H4 (cell line): ENCODE measurements at regions not wholly inside any gene's neighbourhood (a gene's known extent, or its start where the extent isn't known, plus 50 kb on each side); places are given as distances from the start of the nearest gene placed in this dataset.

Experiments used
- DNase-seq: peaks from one replicate; pipeline ENCODE4 v3.0.0-alpha.2; 2015; ENCODE audit warnings: low spot score

GRCh38 chr3:159817571-159817970 is 171.1 kb upstream of the IL12A start:
- DNase-seq = no peak

- no peak for DNase-seq
These were observed 170.2 kb upstream of the IL12A start for GRCh38 chr3:159818399-159818798.

- no peak for DNase-seq
These were observed 169.6 kb upstream of the IL12A start for GRCh38 chr3:159818997-159819500.

DNA sequence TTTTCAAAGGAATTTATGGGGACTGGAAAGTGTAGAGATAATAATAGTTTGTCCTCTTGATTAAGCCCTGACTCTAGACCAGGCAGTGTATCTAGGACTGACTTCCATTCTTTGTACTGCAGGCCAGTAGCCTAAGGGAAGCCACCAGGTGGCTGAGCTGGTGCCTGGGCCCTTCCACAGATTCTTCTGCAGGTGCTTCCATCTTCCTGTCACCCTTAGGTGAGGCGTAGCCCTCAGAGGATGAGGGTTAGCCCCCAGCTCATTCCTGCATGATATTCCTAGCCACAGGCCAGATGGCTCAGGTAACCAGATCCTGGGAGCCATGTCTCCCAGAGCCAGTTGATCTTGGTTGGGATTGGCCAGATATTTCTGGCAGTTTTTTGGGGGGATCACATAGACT is 169.0 kb upstream of the IL12A start:
- DNase-seq = no peak

- DNase-seq = peak; percentile 55
These were observed 167.5 kb upstream of the IL12A start for GRCh38 chr3:159821110-159821509.

GRCh38 chr3:159821736-159822135 is 166.9 kb upstream of the IL12A start:
- no peak for DNase-seq

DNA sequence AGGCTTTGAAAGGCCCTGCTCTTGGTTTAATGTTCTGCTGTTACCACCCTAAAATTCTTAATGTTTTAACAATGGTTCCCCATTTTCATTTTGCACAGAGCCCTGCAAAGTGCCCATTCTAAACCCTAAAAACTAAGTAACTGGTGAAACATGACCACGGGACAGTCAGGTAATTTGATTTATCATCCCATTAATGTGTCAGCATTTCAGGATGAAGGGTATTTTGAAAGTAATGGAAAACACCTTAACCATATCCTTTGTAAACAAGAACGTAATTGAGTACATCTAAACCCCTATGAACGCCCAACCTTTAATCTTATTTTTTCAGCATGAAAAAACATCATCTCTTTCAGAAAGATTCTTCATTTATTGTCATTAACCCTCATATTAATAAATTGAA is 164.9 kb upstream of the IL12A start:
- DNase-seq = no peak

DNA sequence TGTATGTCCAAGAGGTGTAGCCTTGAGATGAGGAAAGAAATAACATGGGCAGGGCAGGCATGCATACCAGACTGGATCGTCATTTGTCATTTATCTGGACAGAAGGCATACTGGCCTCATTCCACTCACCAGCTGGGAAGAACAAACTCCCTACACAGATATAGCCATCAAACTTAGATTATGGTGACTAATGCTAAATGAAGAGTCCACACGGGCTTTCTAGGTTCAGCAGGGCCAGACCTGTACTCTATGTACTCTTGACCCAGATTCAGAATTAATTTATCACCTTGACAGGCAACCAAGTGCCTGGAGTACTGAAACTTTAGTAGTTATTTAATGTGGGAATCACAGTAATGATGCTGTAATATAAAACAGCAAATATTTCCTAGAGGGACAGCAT is 164.3 kb upstream of the IL12A start:
- DNase-seq = peak; percentile 67

GRCh38 chr3:159825216-159825854 is 163.3 kb upstream of the IL12A start:
- peak; percentile 24 for DNase-seq

DNA sequence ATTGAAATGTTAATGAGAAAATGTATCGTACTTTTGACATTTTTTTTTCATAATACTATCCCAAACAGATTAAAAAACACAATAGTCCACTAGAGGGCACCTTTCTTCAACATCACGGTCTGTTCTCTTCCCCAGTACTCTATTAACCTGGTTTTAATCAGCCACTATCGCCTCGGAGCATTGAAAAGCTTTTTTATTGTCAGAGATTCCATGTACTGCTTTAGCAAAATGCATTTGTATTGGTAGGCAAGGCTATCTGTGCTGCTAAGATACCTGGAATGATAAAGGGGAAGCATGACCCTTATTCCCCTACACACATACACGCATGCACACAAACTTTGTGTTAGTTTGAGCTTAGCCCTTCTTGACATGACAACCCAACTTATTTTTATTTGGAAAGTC is 160.1 kb upstream of the IL12A start:
- peak; percentile 63 for DNase-seq

DNA sequence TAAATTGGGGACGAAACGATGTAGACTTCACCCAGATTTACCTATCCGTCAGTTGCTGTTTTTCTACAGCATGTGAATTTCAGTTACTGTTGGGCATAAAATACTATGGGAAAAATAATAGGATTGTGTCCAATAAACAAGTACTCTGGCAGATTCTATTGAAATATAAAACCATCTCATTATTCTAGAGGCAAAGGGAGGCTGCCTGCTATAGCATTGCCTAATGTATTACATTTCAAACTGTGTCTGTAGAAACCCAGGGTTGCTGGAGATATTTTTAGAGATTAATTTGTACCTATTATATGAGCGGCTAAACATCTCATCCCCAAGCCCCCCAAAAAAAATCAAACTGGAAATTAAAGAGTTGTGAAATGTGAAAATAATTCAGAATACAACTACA is 159.6 kb upstream of the IL12A start:
- no peak for DNase-seq

DNA sequence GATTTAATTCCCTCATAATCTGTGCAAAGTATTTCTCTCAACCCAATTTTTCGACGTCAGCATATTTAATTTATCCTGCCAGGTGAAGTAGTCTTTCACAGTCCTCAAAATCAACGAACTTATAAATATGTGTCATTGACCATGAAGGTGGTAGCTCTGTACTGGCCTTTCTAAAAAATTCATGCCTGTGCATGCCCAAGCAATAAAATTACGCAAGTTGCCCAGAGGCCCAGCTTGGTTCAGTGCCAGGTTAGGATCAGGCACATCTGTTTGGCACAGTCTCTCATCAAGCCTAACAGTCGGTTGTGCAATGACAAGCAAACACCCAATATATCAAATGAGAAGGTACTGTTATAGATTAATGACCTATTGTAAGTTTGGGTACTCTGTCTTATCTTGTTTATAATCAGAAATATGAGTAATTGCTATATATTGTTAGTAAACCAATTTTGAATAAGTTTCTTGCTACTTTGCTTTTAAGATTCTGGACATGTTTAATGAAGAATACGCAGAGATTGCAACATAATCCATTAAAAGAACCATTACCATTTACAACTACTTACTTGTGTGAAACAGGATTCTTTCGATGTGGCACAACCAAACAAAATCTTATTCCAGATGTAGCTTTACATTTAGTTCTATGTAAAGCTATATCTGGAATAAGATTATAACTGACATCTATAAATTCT is 159.0 kb upstream of the IL12A start:
- peak; percentile 90 for DNase-seq

DNA sequence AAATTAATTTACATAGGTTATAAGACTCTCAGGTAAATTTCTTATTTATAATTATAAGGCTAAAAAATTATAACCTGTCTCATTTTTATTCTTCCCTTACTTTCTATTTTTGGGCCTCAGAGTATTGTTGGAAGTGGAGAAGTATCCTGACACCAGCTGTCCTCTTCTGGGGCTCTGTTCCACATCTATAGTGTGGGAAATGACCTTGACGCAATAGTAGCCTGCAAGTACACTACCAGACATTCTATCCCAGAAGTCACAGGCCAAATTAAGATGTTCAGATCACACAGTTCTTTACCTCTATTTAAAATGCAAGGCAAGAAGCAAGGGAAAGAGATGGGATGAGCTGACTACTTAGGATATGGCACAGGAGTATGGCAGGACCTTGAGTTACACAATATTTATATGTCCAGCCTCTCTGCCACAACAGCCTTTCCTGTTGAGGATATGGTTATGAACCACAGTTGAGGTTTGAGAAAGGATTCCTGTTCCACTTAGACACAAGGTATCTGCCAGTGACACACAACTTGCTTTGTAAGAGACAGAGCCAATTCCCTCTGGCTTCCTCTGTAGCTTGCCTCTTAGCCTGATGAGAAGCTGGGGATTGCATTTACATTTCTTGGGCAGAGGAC is 158.0 kb upstream of the IL12A start:
- DNase-seq = peak; percentile 66

- DNase-seq = no peak
These were observed 157.2 kb upstream of the IL12A start for GRCh38 chr3:159831466-159831865.

DNA sequence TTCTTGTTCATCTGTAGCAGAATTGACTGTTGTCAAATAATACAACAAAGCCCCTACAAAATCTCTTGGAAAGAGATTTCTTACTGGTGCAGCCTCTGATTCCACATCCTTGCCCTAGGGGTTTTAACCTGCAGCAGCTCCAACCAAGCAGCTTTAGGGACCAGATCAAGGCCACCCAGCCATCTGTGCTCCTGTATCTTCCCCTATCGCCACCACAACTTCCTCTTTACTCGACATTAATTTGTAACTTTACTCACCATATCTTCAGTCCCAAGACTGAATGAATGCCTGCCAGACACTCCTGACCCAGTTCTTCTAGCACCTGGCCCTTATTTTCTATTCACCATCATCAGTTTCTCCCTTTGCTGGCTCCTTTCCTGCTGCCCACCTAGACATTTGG is 156.6 kb upstream of the IL12A start:
- no peak for DNase-seq

GRCh38 chr3:159835126-159835525 is 153.5 kb upstream of the IL12A start:
- no peak for DNase-seq

GRCh38 chr3:159837725-159838124 is 150.9 kb upstream of the IL12A start:
- no peak for DNase-seq

DNA sequence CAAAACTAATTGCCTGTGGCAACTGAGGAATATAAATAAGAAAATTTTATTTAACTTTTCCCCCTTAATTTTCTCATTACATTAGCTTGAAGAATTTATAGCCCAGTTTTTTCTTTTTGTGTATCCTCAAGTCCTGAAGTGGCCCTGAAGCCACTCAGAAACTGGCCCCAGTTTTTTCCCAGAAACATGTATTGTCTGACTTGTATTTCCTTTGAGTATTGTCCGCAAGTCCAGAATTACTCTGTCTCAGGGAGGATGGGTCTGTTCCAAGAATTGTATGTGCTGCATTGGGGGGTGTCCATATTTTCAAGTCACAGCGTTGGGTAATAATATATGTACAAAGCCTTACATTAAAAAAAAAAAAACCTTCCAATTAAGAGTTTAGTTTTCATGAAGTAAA is 149.7 kb upstream of the IL12A start:
- no peak for DNase-seq

DNA sequence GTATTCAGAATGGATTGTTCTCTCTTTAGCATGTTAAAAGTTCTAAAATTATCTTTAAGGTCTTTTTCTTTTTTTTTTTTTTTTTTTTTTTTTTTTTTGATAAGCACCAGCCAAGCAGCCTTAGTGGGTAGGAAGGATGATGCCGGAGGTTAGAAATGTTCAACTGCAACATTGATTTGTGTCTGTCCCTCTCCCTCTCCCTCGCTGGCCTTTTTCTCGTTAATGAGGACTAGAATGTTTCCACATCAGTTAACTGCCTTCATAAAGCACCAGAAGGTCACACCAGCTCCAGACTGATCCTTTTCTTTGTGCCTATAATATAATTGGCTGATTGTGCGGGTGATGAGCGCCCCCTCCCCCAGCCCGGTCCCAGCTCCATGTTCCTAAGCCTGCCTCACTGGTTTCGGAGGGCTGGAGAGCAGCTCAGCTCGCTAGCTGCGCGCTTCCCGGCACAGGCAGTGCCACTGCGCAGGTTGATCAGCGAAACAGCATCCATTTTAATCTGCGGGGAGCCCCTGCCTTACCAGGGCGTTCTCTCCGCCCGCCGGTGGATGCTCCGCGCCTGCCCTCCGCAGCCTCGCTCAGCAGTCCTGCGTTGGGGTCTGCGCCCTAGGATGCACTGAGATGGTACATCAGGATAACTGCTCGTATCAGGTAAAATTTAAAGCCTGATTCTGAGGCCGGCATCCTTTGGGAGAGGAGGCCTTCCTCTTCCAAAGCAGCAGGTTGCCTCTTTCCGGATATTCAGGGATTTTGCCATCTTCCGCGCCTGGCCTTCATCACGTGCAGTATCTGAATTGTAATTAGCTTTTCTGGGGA is 148.9 kb upstream of the IL12A start, which contains the start of gene SCHIP1:
SCHIP1 (plus strand) TSS at position 301 of the 819 bp plus-strand sequence.
- DNase-seq = no peak

DNA sequence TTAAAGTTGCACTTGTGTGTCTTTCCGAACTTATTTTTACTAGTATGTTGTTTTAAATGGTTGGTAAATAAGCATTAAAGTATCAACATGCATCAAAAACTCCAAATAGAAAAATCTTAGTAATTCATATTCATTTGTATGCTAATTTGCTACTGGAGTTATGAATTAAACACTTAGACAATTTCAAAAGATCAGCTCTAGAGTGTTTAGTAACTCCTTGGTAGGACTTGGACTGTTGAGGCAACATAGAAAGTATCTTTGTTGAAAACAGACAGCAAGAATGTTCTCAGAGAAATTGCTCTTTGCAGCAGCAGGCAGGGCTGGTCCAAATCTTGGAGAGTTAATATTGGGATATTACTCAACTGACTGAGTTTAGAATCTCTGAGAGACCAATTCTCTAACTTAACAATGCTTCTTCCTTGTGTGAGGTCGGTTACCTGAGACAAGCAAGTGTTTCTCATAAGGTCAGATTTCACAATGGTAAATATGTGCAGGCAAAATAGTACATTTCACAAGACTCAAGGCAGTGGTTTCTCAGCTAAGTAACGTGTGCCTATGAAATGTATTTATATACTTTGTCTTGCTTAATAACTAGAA is 147.8 kb upstream of the IL12A start:
- DNase-seq = no peak

- DNase-seq = no peak
These were observed 146.9 kb upstream of the IL12A start for GRCh38 chr3:159841766-159842165.
